HG02678 (cell line): ENCODE measurements at regions not wholly inside any gene's neighbourhood (a gene's known extent, or its start where the extent isn't known, plus 50 kb on each side); places are given as distances from the start of the nearest gene placed in this dataset.
"Not testable (repeated sequence)": the region's sequence is repeated elsewhere in the genome, so short reads cannot be mapped to it uniquely, and the experiment has no call there.

Experiments used
- ATAC-seq: cut with Tn5 transposase; IDR thresholded peaks from one replicate; pipeline ENCODE4 v1.9.1; 2021; ENCODE audit warnings: mild to moderate bottlenecking, moderate library complexity; ENCODE audit not compliant: unreplicated experiment

GRCh38 chr6:120553353-120553752 lies 780.9 kb downstream of the TBC1D32 start:
- ATAC-seq = no peak

GRCh38 chr6:120545353-120545752 lies 788.9 kb downstream of the TBC1D32 start:
- no peak for ATAC-seq

GRCh38 chr6:120534954-120535353 lies 799.3 kb downstream of the TBC1D32 start:
- ATAC-seq = no peak

DNA sequence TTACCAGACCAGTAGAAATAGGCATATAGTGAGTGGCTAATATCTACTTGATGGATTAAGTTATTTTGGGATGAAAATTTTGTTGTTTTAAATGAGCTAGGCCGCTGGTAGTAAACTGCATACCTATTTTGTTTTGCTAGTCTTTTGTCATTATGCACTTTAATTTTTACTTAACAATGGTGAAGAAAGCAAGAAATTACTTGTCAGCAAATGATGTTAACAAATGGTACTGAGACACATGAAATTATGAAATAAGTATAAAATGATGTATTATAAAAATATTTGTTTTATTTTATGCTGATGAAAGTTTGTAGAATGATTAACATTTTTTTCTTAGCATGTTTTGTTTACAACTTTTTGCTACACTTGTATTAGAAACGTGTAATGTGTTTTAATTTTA lies 807.7 kb downstream of the TBC1D32 start:
- ATAC-seq = no peak

GRCh38 chr6:120514544-120514943 lies 819.7 kb downstream of the TBC1D32 start:
- no peak for ATAC-seq

- no peak for ATAC-seq
Observed at GRCh38 chr6:120511712-120512111, 822.6 kb downstream of the TBC1D32 start.

- no peak for ATAC-seq
Observed at GRCh38 chr6:120498711-120499110, 835.6 kb downstream of the TBC1D32 start.

- no peak for ATAC-seq
Observed at GRCh38 chr6:120496661-120497060, 837.6 kb downstream of the TBC1D32 start.

DNA sequence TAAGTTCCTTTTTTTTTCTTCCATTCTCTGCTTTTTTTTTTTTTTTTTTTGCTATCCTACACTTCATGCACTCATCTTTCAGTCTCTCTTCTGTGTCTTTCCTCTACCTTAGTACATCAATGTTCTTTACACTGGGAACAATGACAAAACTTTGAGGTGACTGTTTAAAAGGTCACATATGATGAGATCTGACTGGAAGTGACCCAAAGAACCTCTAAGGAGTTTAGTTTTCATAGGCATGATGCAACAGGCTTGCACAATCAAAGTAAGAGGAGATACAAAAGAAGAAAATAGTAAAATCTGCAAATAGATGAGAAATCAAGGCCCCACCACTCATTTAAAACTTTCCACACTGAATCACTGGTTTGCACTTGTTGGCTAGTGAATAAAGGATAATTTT lies 840.8 kb downstream of the TBC1D32 start:
- ATAC-seq = no peak

- ATAC-seq = no peak
Observed at GRCh38 chr6:120489941-120490340, 844.3 kb downstream of the TBC1D32 start.

GRCh38 chr6:120484146-120484545 lies 850.1 kb downstream of the TBC1D32 start:
- no peak for ATAC-seq

- ATAC-seq = no peak
Observed at GRCh38 chr6:120478650-120479049, 855.6 kb downstream of the TBC1D32 start.

- ATAC-seq = no peak
Observed at GRCh38 chr6:120473804-120474203, 860.5 kb downstream of the TBC1D32 start.

DNA sequence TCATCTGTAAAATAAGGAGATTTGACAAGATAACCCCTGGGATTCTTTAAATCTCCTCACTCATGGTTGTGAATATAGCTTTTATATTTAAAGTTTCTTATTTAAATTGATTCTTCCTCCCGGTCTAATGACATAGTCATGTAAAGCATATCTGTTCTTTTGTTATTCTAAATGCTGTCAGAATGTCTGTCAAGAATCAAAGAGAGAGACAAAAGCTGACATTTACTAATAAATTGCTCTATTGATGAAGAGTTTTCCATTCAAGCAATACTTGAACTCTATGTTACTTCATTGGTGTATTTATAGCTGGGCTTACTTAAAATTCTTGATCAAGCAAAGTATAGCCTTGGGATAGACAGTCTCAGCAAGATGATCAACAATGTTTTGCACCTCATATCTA lies 865.8 kb downstream of the TBC1D32 start:
- no peak for ATAC-seq

DNA sequence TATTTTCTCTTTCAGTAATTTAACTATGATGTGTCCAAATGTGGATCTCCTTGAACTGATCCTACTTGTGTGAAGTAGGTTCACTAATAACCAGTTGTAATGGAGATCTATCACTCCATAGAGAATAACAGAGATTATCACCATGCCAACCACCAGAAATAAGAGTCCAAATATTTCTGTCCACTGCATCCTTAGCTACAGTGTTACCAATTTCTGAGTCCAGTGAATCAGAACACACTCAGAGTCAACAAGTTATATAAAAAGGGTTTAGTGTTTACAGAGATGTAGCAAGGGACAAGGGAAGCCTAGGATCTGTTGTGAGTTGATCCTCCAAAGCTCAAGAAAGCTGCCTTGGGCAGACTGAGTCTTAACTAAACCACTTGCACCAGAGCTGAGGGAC lies 882.8 kb downstream of the TBC1D32 start:
- no peak for ATAC-seq

GRCh38 chr6:120447605-120448004 lies 886.7 kb downstream of the TBC1D32 start:
- ATAC-seq = no peak

- not testable (repeated sequence) for ATAC-seq
Observed at GRCh38 chr6:120432840-120433239, 901.4 kb downstream of the TBC1D32 start.

DNA sequence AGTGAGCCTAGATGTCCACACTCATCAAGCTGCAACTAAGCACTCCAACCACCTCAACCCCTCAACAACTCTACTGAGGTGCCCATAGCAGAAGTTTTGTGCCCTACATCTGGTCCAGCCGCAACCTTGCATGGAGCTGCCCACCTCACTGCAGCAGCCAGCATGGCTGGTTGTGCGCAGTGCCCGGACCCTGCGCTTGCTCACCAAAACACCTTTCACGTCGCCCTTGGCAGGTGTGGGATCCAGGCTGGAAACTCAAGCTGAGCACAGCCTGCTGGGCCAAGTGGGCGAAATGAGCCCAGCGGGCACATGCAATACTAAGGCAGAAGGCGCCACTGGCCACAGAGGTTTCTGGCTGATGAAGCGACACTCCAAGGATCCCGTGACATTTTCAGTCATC lies 902.4 kb downstream of the TBC1D32 start:
- no peak for ATAC-seq

- no peak for ATAC-seq
Observed at GRCh38 chr6:120411394-120411793, 922.9 kb downstream of the TBC1D32 start.

DNA sequence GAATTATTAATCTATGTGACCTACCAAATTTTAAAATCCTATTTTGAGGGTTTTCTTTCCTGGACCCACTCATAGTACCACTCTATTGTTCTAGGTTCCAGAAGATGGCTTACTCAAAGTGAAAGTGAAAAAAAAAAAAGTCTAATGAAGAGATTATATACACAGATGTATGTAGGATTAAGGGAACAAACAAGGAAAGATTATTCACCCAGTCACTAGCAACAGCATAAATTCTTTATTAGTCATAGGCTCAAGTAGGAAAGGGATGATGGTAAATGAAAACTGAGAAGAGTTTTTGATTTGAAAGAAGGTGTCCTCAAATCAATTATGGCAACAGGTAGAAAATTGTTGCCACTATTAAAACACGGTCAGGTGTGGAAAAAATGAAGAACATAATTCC lies 923.7 kb downstream of the TBC1D32 start:
- no peak for ATAC-seq

GRCh38 chr6:120407696-120408095 lies 926.6 kb downstream of the TBC1D32 start:
- no peak for ATAC-seq

GRCh38 chr6:120405947-120406346 lies 928.3 kb downstream of the TBC1D32 start:
- ATAC-seq = no peak

- ATAC-seq = no peak
Observed at GRCh38 chr6:120395784-120396183, 938.5 kb downstream of the TBC1D32 start.

DNA sequence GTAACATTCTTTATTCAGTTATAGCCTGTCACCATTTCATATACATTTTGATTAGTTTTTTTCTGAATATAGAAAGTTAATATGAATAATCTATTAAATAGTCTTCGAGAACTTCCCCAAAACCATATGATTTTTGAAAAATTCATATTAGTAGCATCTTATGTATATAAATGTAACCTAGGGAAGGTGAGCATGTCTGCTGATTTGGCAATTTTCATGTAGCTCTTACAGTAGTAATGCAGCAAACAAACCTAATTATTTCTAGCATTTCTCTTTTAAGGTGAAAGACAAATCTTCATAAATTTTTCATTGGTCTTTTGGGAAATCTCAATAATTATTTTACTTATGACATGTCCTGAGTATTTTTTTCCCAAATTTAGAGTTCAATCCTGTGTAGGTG lies 939.0 kb downstream of the TBC1D32 start:
- ATAC-seq = no peak
